Stimulated activated CD4-positive, alpha-beta T cell treated with anti-CD3 and anti-CD28 coated beads, Interleukin-2, amount 100 ng/mL, for 4 hours (primary cell): ENCODE measurements at regions not wholly inside any gene's neighbourhood (a gene's known extent, or its start where the extent isn't known, plus 50 kb on each side); places are given as distances from the start of the nearest gene placed in this dataset.
"Not testable (repeated sequence)": the region's sequence is repeated elsewhere in the genome, so short reads cannot be mapped to it uniquely, and the experiment has no call there.

ENCODE experiments used
- DNase-seq: peaks from one replicate; pipeline ENCODE4 v3.0.0-alpha.2; 2020; ENCODE audit warnings: low read depth

DNA sequence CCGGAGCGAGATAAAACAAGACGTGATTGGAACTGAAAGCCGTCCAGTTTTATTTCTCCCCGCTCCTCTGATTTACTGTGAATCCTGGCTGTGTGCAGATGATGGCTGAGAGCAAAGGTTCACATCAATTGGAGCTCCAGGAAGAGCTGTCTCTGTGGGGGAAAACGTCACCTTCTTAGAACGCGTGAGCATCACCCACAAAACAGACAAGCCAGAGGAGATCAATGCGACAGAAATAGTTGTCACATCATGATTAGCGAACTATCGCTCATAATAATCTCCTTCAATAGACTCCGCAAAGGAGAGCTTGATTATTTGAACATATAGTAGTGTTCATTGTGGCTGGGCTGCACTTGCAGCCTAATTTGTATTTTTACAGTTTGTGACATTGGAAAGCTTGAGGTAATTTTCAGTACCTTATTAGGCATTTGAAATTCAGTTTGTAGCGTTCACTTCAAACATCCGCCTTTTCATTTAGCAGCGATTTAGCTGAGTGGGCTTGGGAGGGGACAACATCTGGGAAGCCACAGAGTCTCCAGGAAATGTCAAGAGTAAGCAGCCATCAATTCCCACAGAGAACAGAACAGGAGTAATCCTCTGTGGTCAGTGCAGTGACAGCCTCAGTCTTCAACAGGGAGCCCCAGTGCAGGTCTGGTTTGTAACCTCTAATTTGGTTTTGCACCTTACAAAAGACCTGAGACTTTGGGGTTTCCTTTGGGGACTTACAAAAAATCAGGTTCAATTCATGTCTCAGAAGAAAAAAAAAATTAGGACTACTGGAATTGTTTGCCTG, 276.8 kb upstream of the PFKP start:
- no peak for DNase-seq

GRCh38 chr10:2786251-2786650, 281.1 kb upstream of the PFKP start:
- no peak for DNase-seq

- DNase-seq = no peak
These were observed 282.6 kb upstream of the PFKP start for GRCh38 chr10:2784766-2785165.

- DNase-seq = no peak
These were observed 284.4 kb upstream of the PFKP start for GRCh38 chr10:2782950-2783349.

DNA sequence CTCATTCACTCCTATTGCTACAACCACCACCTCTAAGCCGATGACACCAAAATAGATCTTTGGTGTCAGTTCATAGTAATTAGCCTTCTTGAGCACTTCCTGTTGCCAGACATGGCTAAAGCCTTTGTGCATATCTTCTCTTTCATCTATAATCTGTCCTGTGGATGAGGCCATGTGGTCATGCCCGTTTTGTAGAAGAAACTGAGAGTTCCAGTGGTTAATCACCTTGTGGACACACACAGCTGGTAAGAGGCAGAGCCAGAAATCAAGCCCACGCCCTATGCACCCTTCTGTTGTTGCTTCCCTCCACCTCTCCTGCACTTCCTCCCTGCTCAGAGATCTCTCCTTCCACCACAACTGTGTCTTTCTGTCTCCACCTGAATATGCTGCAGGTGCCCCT, 285.1 kb upstream of the PFKP start:
- no peak for DNase-seq

- DNase-seq = no peak
These were observed 289.5 kb upstream of the PFKP start for GRCh38 chr10:2777666-2778355.

DNA sequence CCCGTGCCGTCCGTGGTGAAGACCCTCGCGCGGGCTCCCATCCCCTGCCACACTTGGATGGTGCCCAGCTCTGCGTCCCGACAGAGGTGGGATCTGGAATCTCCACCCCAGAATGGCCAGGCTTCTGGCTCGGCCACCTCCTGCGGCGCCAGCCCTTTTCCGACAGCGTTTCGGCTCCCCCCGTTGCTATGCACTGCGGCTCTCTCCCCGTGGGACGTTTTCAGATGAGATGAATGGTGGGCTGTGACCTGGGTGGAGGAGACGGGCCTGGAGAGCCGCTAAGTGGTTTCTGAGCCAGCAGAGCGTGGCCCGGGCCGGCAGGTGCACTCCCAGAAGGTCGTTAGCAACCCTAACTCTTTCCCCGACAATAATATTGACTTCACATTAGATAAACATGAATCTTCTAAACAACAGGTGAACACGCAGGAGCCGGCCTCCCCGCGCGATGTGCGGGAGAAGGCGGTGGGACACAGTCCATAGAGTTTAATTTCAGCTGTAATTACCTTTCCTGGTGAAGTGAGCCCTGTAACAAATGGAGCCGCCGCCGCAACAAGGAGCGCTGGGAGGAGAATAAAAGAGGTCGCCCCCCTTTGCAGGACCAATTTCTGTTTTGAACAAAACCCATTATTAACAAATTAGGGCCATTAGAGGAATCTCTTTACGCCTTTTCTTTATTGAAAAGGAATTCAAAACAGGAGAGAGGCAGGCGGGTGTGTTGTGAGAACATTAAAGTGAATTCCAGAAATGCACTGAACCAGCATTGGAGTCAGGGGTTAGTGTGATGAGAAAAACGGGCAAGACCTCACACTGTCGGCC, 294.3 kb upstream of the PFKP start:
- no peak for DNase-seq

DNA sequence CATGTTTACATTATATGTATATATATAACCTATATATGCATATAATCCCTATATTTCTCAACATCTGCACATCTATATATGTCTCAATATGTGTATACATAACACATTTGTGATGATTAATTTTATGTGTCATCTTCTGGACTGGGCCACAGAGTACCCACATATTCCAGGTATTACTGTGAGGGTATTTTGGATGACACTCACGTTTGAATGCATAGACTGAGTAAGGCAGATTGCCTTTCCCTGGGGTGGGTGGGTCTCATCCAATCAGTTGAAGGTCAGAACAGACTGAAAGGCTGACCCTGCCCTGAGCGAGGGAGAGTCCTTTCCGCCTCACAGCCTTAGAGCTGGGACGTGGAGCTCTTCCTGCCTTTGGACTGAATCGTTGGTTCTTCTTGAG, 295.2 kb upstream of the PFKP start:
- DNase-seq = no peak

GRCh38 chr10:2767293-2767692, 300.1 kb upstream of the PFKP start:
- not testable (repeated sequence) for DNase-seq

DNA sequence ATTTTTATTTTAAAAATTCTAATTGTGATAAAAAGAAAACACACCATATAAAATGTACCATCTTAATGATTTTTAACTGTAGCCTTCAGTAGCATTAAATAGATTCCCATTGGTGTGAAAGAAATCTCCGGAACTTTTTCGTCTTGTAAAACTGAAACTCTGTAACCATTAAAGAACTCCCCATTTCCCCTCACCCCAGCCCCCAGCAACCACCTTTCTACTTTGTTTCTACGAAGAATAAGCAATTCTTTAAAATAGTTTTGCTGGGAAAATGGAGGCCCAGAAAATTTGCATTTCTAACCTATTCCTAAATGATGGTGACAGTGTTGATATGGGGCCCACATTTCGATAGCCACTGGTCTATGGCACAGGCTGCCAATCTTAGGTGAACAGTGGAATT, 305.4 kb upstream of the PFKP start:
- DNase-seq = no peak

- no peak for DNase-seq
These were observed 306.0 kb upstream of the PFKP start for GRCh38 chr10:2761311-2761710.

GRCh38 chr10:2760736-2761135, 306.6 kb upstream of the PFKP start:
- DNase-seq = no peak

- DNase-seq = no peak
These were observed 308.1 kb upstream of the PFKP start for GRCh38 chr10:2759233-2759632.

DNA sequence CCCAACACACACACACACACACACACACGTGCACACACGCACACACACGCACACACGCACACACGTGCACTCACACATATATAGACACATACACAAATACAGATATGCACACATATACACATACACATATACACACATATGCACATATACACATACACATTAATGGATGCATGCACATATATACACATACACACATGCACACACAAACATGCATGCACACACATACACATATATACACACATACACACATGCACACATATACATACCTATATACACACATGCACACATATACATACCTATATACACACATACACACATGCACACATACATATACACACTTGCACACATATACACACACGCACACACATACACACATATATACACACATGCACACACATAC, 312.4 kb upstream of the PFKP start:
- DNase-seq = no peak

- no peak for DNase-seq
These were observed 319.1 kb upstream of the PFKP start for GRCh38 chr10:2748287-2748686.

- DNase-seq = no peak
These were observed 320.7 kb upstream of the PFKP start for GRCh38 chr10:2746638-2747037.

- DNase-seq = no peak
These were observed 321.7 kb upstream of the PFKP start for GRCh38 chr10:2745666-2746065.

GRCh38 chr10:2744547-2745200, 322.7 kb upstream of the PFKP start:
- DNase-seq = no peak

- DNase-seq = no peak
These were observed 332.7 kb upstream of the PFKP start for GRCh38 chr10:2734603-2735002.

DNA sequence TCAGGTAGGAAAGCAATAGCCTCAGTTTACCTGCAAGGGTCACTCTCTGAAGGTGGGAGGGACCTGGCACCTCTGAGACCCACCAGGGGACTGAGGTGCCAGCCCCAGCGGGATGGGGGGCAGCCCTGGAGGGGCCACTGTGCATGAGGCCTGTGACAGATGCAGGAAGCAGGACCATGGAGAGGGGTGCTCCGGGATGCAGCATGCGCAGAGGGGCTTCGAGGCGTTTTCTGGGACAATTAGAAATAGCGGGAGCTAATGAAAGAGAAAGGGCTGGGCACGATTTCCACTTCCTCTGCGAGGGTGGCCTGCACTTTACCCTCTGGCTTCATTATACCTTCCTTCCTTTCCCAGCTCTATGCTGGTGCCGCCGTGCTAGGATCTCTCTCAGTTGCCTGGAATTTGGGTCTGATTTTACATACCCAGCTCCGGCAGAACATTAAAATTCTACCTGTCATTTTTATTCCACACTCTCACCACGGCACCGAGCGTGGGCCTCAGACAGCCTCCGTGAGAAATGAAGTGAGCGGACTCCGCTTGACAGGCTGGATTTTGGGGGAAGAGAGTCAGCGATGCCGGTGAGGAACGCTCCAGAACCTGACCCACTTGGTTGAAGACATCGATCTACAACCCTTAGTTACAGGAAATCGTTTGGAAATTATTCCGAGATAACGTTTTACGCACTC, 333.9 kb upstream of the PFKP start:
- no peak for DNase-seq

DNA sequence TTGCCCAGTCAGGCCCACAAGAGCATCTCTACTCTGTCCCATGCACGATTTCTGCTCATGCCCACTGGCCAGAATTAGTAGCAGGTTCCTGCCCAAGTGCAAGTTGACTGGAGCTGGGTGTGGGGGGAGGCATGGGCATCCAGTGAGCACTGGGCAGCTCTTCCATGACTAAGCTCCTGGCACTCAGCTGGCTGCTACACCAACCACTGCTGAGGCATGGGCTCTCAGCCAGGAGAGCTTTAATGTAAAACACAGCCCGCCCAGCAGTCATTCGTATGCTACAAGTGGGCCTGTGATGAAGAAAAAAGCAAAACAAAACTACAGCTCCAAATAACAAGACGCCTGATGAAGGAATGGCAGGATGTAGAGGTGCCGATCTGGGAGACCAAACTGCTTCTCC, 335.4 kb upstream of the PFKP start:
- DNase-seq = no peak

- DNase-seq = no peak
These were observed 338.2 kb upstream of the PFKP start for GRCh38 chr10:2729197-2729596.
